DMS153 (cell line): ENCODE measurements at regions not wholly inside any gene's neighbourhood (a gene's known extent, or its start where the extent isn't known, plus 50 kb on each side); places are given as distances from the start of the nearest gene placed in this dataset.
A peak's percentile ranks its signal among the peaks of the same experiment; 100 is the strongest.

Experiments
- DNase-seq: peaks from one replicate; lab custom pipeline; 2025; lab: John Stamatoyannopoulos, UW

GRCh38 chr7:98040626-98041360 is 50.8 kb upstream of the OCM2 start:
- DNase-seq = no peak

DNA sequence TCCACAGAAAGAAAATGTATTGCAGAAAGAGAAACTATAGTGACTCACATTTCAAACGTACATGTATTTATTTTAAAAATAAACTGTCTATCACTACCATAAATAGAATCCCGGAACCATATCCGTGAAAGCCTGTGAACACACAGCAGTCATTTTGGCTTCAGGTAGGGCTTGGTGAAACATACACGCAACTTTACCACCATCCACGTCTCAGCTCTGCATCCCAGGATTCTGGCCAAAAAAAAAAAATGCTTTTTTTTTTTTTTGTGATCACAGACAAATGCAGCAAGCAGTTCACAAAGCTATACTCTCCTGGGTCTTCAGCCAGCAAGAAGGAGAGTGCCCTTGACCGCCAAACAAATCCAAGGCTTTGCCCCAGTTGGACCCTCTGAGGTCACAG is 56.8 kb upstream of the OCM2 start:
- no peak for DNase-seq

DNA sequence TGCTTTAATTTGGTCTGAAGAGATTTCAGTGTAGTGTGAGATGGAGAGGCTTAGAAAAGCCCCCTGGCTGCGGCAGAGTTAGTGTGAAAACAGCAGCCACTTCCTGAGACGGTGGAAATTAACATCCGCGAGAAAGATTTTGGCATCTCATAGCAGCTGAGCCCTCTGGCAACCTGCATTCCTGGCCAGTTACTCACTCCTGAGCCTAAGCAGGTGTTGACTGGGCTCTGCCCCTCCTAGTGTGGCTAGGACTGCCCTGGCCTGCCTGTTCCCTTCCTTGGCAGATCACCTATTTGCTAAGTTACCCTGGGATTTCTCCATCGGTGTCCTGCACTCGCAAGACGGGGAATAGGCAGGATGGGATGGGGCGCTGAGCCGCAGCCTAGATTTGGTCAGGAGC is 57.6 kb upstream of the LMTK2 start:
- no peak for DNase-seq

GRCh38 chr7:98051118-98051744 is 55.4 kb upstream of the LMTK2 start:
- peak; percentile 27 for DNase-seq

- DNase-seq = no peak
These were observed 52.1 kb upstream of the LMTK2 start for GRCh38 chr7:98054585-98054984.

DNA sequence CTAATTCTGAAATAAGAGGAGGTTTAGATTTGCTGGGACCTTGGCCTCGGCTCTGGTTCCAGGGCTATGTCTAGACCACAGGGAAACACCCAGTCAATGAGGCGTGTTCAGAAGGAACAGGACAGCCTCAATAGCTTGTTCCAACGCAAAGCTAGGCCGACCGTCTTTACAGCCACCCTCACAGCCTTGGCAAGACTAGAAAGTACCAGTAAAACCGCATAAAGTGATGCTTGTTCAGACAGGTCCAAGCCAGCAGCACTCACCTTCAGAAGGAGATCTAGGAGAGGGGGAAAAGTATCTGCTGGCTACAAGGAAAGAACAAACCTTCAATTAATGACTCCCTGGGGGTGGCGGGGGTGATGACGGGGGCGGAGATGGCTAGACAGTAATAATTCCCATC is 50.1 kb upstream of the LMTK2 start:
- DNase-seq = no peak
